HPDE6-E6E7 (cell line): ENCODE measurements at regions not wholly inside any gene's neighbourhood (a gene's known extent, or its start where the extent isn't known, plus 50 kb on each side); places are given as distances from the start of the nearest gene placed in this dataset.
A peak's percentile ranks its signal among the peaks of the same experiment; 100 is the strongest.

Experiments used
- DNase-seq: peaks from one replicate; pipeline ENCODE4 v3.0.0; 2011; ENCODE audit warnings: missing footprints; ENCODE audit errors: extremely low spot score

GRCh38 chr14:71666571-71667145 is 265.6 kb upstream of the RGS6 start:
- no peak for DNase-seq

- DNase-seq: no peak
Measured at GRCh38 chr14:71668186-71668912, 263.9 kb upstream of the RGS6 start.

GRCh38 chr14:71672596-71672995 is 259.6 kb upstream of the RGS6 start:
- DNase-seq: no peak

- DNase-seq: no peak
Measured at GRCh38 chr14:71675126-71675899, 256.9 kb upstream of the RGS6 start.

GRCh38 chr14:71675900-71676287 is 256.3 kb upstream of the RGS6 start:
- DNase-seq: no peak

GRCh38 chr14:71680736-71681387 is 251.4 kb upstream of the RGS6 start:
- no peak for DNase-seq

- no peak for DNase-seq
Measured at GRCh38 chr14:71682337-71682736, 249.9 kb upstream of the RGS6 start.

- DNase-seq: no peak
Measured at GRCh38 chr14:71684323-71684722, 247.9 kb upstream of the RGS6 start.

- no peak for DNase-seq
Measured at GRCh38 chr14:71686677-71687076, 245.6 kb upstream of the RGS6 start.

GRCh38 chr14:71687166-71687831 is 244.9 kb upstream of the RGS6 start:
- DNase-seq: no peak

- no peak for DNase-seq
Measured at GRCh38 chr14:71688576-71688975, 243.7 kb upstream of the RGS6 start.

- DNase-seq: no peak
Measured at GRCh38 chr14:71690478-71690877, 241.8 kb upstream of the RGS6 start.

- no peak for DNase-seq
Measured at GRCh38 chr14:71692496-71692895, 239.7 kb upstream of the RGS6 start.

- no peak for DNase-seq
Measured at GRCh38 chr14:71693381-71693780, 238.8 kb upstream of the RGS6 start.

- no peak for DNase-seq
Measured at GRCh38 chr14:71694591-71695530, 237.4 kb upstream of the RGS6 start.

- no peak for DNase-seq
Measured at GRCh38 chr14:71695611-71696350, 236.4 kb upstream of the RGS6 start.

GRCh38 chr14:71698027-71698426 is 234.2 kb upstream of the RGS6 start:
- DNase-seq: no peak

GRCh38 chr14:71698673-71699072 is 233.6 kb upstream of the RGS6 start:
- no peak for DNase-seq

GRCh38 chr14:71701990-71702389 is 230.2 kb upstream of the RGS6 start:
- peak; percentile 35 for DNase-seq

- DNase-seq: no peak
Measured at GRCh38 chr14:71702786-71703185, 229.4 kb upstream of the RGS6 start.
